DND-41 (cell line): ENCODE measurements at regions not wholly inside any gene's neighbourhood (a gene's known extent, or its start where the extent isn't known, plus 50 kb on each side); places are given as distances from the start of the nearest gene placed in this dataset.

Experiments used
- ATAC-seq: fragments of 200-7000 bp; cut with Tn5 transposase; 3 replicates; pipeline ENCODE4 v1.9.1; 2021; ENCODE audit warnings: low read depth; ENCODE audit not compliant: insufficient read depth
- DNase-seq: peaks from one replicate; pipeline ENCODE4 v3.0.0-alpha.2; 2020
- H2AFZ ChIP-seq: 2 replicates; pipeline ENCODE4 v1.6.0; 2012; ENCODE audit warnings: low read depth, low read length
- H3K27ac ChIP-seq: 2 replicates; pipeline ENCODE4 v1.5.1; 2012; ENCODE audit warnings: low read length, inconsistent platforms
- H3K27me3 ChIP-seq: fragments of 200-600 bp; sonication (generic); 2 replicates; pipeline ENCODE4 v1.6.0; 2012; ENCODE audit warnings: low read length, mild to moderate bottlenecking, inconsistent platforms; ENCODE audit not compliant: insufficient read depth, poor library complexity
- H3K36me3 ChIP-seq: 2 replicates; pipeline ENCODE4 v1.5.1; 2012; ENCODE audit warnings: low read length, inconsistent platforms; ENCODE audit not compliant: insufficient read depth
- H3K4me1 ChIP-seq: 2 replicates; pipeline ENCODE4 v1.5.1; 2012; ENCODE audit warnings: mild to moderate bottlenecking, low read length; ENCODE audit not compliant: insufficient read depth
- H3K4me2 ChIP-seq: 2 replicates; pipeline ENCODE4 v1.6.0; 2012; ENCODE audit warnings: mild to moderate bottlenecking, moderate library complexity, low read length, inconsistent platforms; ENCODE audit not compliant: insufficient read depth
- H3K4me3 ChIP-seq, 2 experiments: fragments of 200-600 bp in 1 of 2; shearing (Covaris generic) in 1 of 2; 2 replicates each; pipeline ENCODE4 v1.5.1; 2012 to 2016; ENCODE audit warnings: inconsistent platforms in 2 of 2, low read length in 2 of 2, mild to moderate bottlenecking in 2 of 2, low read depth in 1 of 2, moderate library complexity in 1 of 2
- H3K79me2 ChIP-seq: 2 replicates; pipeline ENCODE4 v1.6.0; 2012; ENCODE audit warnings: low read length, inconsistent platforms; ENCODE audit not compliant: insufficient read depth
- H3K9ac ChIP-seq: 2 replicates; pipeline ENCODE4 v1.6.0; 2012; ENCODE audit warnings: low read depth, mild to moderate bottlenecking, inconsistent platforms, low read length, moderate library complexity
- H3K9me3 ChIP-seq: 2 replicates; pipeline ENCODE4 v1.5.1; 2012; ENCODE audit warnings: low read length, moderate library complexity, mild to moderate bottlenecking, inconsistent platforms; ENCODE audit not compliant: insufficient read depth, severe bottlenecking
- H4K20me1 ChIP-seq: 2 replicates; pipeline ENCODE4 v1.6.0; 2012; ENCODE audit warnings: low read length; ENCODE audit not compliant: insufficient read depth
- EZH2 ChIP-seq: IDR thresholded peaks from 3 replicates; pipeline ENCODE4 v1.6.1; 2012; ENCODE audit warnings: borderline replicate concordance, low read depth, mild to moderate bottlenecking, moderate library complexity, low read length, inconsistent platforms; ENCODE audit not compliant: severe bottlenecking
- TF ChIP-seq, protein P1 (sequence below): IDR thresholded peaks from 2 replicates; pipeline ENCODE4 v1.5.1; 2012; ENCODE audit warnings: borderline replicate concordance, low read length, moderate library complexity, mild to moderate bottlenecking; ENCODE audit not compliant: poor library complexity, severe bottlenecking; ENCODE audit errors: extremely low read depth

DNA sequence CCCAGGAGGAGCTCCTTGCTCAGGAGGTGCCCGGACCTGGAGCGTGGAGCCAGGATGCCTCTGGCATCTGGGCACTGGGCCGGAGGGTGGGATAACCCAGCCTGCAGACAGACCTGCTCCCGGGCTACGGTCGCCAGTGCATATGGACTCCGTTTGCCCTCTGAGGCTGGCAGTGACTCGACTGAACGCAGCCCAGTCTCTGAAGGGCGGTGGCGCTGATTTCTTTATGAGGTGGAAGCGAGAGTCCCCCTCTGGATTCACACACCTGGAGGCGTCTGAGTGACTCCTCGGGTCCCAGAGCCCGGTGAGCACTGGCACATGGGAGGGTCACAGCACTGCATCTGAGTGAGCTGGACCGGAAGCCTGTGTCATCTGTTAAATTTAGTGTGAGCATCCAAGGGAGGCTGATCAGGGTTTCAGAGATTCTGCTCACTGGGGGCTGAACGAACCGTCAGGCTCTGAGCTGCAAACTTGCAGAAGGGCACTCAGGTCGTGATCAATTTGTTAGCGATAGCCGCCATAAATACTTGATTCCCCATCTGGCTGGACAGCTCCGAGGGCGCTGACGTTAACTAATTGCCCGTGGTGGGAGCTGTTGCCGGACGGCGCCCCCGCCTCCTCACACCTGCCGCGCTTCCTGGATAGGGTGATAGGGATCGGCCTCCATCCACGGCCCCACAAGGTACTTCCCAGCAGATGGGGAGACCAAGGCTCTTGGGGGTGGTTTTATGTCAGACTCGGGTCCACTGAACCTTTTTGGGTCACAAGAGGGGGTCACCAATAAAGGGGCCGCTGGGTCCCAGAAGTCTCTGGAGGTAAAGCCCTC lies 60.7 kb upstream of the TTC34 start:
- no peak overlapping the region for H2AFZ ChIP-seq
- H3K79me2 ChIP-seq: no peaks in the 10 kb centered on the region
- H3K9ac ChIP-seq: no peak overlapping the region
- no peak overlapping the region for H3K4me2 ChIP-seq
- TF ChIP-seq, protein P1, sequence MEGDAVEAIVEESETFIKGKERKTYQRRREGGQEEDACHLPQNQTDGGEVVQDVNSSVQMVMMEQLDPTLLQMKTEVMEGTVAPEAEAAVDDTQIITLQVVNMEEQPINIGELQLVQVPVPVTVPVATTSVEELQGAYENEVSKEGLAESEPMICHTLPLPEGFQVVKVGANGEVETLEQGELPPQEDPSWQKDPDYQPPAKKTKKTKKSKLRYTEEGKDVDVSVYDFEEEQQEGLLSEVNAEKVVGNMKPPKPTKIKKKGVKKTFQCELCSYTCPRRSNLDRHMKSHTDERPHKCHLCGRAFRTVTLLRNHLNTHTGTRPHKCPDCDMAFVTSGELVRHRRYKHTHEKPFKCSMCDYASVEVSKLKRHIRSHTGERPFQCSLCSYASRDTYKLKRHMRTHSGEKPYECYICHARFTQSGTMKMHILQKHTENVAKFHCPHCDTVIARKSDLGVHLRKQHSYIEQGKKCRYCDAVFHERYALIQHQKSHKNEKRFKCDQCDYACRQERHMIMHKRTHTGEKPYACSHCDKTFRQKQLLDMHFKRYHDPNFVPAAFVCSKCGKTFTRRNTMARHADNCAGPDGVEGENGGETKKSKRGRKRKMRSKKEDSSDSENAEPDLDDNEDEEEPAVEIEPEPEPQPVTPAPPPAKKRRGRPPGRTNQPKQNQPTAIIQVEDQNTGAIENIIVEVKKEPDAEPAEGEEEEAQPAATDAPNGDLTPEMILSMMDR: no peak
- no peak for TF ChIP-seq EZH2
- no peak overlapping the region for H3K4me3 ChIP-seq
- H3K27me3 ChIP-seq: no peaks in the 10 kb centered on the region
- peaks cover 3% of the 10 kb centered on the region for H3K9me3 ChIP-seq
- DNase-seq (no peak), ATAC-seq (no peak)
- no peaks in the 10 kb centered on the region for H3K36me3 ChIP-seq
- H3K4me1 ChIP-seq: no peaks in the 10 kb centered on the region
- no peaks in the 10 kb centered on the region; the same call in none of the 2 replicates for H4K20me1 ChIP-seq
- H3K27ac ChIP-seq: no peak overlapping the region

DNA sequence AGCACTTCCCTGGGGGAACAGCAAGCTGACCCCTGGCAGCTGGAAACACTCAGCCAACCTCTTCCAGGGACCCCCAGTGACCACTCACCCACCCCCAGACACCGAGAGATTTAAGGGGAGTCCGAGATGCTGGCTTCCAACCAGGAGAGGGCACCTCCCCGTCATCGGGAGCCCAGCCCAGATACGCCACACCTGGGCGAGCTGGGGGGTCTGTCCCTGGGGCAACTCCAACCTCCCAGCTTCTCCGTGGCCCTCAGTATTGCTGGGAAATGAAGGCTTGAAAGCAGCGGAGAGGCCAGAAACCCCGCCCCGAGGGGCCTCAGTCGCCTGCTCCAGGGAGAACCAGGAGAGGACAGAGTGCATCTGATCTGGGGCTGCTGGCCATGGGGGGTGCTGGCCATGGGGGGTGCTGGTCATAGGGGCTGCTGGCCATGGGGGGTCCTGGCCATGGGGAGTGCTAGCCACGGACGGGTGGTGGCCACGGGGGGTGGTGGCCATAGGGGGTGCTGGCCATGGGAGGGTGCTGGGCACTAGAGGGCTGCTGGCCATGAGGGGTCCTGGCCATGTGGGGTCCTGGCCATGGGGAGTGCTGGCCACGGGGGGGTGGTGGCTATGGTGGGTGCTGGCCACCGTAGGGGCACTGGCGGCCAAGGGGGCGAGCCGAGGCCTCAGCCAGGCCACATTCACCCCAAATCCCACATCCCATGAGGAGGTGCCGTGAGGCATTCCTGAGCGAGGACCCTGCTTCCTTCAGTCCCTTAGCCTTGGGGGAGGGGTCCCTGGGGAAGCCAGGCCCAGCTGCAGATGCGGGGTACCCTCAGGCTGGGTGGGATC lies 61.5 kb upstream of the TTC34 start:
- Histone ChIP-seq H3K9me3 (peaks cover 3% of the 10 kb centered on the region), H3K9ac (no peak overlapping the region), H3K4me1 (no peaks in the 10 kb centered on the region), H3K4me2 (no peak overlapping the region), H3K27me3 (no peaks in the 10 kb centered on the region), H3K36me3 (no peaks in the 10 kb centered on the region), H3K27ac (no peak overlapping the region), H3K79me2 (no peaks in the 10 kb centered on the region), H3K4me3 (no peak overlapping the region), H4K20me1 (no peaks in the 10 kb centered on the region; the same call in none of the 2 replicates), H2AFZ (no peak overlapping the region)
- TF ChIP-seq EZH2: no peak
- TF ChIP-seq, protein P1: no peak
- DNase-seq (no peak), ATAC-seq (no peak)

DNA sequence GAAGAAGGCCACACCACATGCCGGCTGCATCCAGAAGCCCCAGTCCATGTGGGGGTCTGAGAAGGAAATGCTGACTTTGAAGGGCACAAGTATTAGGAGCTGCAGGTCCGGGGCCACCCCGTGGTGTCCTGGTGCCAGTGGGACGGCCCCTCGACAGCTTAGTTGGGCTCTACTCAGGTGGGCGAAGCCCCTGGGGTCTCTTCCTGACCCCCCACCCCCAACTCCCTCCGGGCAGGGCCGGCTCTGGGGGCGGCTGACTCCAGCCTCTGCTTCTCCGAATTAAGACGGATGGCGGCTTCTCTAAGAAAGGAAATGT lies 62.1 kb upstream of the TTC34 start:
- Histone ChIP-seq H3K9me3 (peaks cover under 1% of the 10 kb centered on the region), H2AFZ (no peak overlapping the region), H3K27ac (no peak overlapping the region), H3K27me3 (no peaks in the 10 kb centered on the region), H3K4me1 (no peaks in the 10 kb centered on the region), H3K79me2 (no peaks in the 10 kb centered on the region), H3K4me2 (no peak overlapping the region), H3K4me3 (no peak overlapping the region), H3K9ac (no peak overlapping the region), H3K36me3 (no peaks in the 10 kb centered on the region), H4K20me1 (no peaks in the 10 kb centered on the region; the same call in none of the 2 replicates)
- no peak for DNase-seq
- no peak for ATAC-seq
- TF ChIP-seq, protein P1: no peak
- no peak for TF ChIP-seq EZH2
